A549 (cell line): ENCODE measurements at regions not wholly inside any gene's neighbourhood (a gene's known extent, or its start where the extent isn't known, plus 50 kb on each side); places are given as distances from the start of the nearest gene placed in this dataset.

Experiments used
- ATAC-seq, 2 experiments: fragments of 200-7000 bp in 1 of 2; fragments of >200 bp in 1 of 2; cut with Nextera tagmentation in 1 of 2; cut with Tn5 transposase in 1 of 2; 3 replicates each; pipeline versions ENCODE4 v1.8.0 to v1.9.1; 2018 to 2020; ENCODE audit warnings: mild to moderate bottlenecking in 1 of 2, moderate library complexity in 1 of 2
- CTCF ChIA-PET: fragments of 300-600 bp; sonication (Branson Sonifier 250); formaldehyde crosslinking; extraction: SDS; loops from one replicate; lab custom pipeline; 2021; ENCODE audit warnings: antibody characterized with exemption, inconsistent platforms; lab: Yijun Ruan, JAX
- POLR2A ChIA-PET: fragments of 350-600 bp; formaldehyde crosslinking; extraction: SDS; loops from one replicate; lab custom pipeline; 2021; ENCODE audit warnings: antibody characterized with exemption, inconsistent platforms; lab: Yijun Ruan, JAX
- DNase-seq, 2 experiments: peaks; one replicate each; pipeline versions ENCODE4 v3.0.0 to v3.0.0-alpha.2; 2011 to 2016; ENCODE audit warnings: low read depth in 1 of 2, low spot score in 1 of 2
- FAIRE-seq: peaks from 2 replicates; lab custom pipeline; 2011; peaks lifted over from hg19 to GRCh38; lab: Jason Lieb, UNC
- H3K27ac ChIP-seq, 2 experiments: fragments of >200 bp; sonication (Bioruptor Twin); formaldehyde crosslinking; 3 replicates each; pipeline ENCODE4 v1.5.1; 2016 to 2017
- H3K4me1 ChIP-seq: fragments of >200 bp; sonication (Bioruptor Twin); formaldehyde crosslinking; 3 replicates; pipeline ENCODE4 v1.6.1; 2016
- H3K4me2 ChIP-seq: fragments of >200 bp; sonication (Bioruptor Twin); formaldehyde crosslinking; 3 replicates; pipeline ENCODE4 v1.6.1; 2016
- H3K4me3 ChIP-seq: fragments of >200 bp; sonication (Bioruptor Twin); formaldehyde crosslinking; 3 replicates; pipeline ENCODE4 v1.5.1; 2016
- H3K9me3 ChIP-seq: fragments of >200 bp; sonication (Bioruptor Twin); formaldehyde crosslinking; 3 replicates; pipeline ENCODE4 v1.6.1; 2016
- BCL3 ChIP-seq: fragments of >200 bp; sonication (Bioruptor Twin); formaldehyde crosslinking; IDR thresholded peaks from 3 replicates; pipeline ENCODE4 v1.6.1; 2016
- BHLHE40 ChIP-seq: IDR thresholded peaks from 2 replicates; pipeline ENCODE4 v1.6.1; 2012; ENCODE audit warnings: low read depth, low read length, inconsistent platforms
- E2F6 ChIP-seq: IDR thresholded peaks from 2 replicates; pipeline ENCODE4 v1.6.1; 2012; ENCODE audit warnings: low read depth, borderline replicate concordance
- FOSB ChIP-seq: fragments of 250-450 bp; sonication (Bioruptor Pico); IDR thresholded peaks from 2 replicates; pipeline ENCODE4 v1.5.0; 2020; ENCODE audit warnings: mild to moderate bottlenecking, moderate library complexity
- HES2 ChIP-seq: fragments of >200 bp; sonication (Bioruptor Twin); formaldehyde crosslinking; IDR thresholded peaks from 2 replicates; pipeline ENCODE4 v1.6.1; 2016
- HOXA7 ChIP-seq: fragments of 250-450 bp; sonication (Bioruptor Pico); IDR thresholded peaks from 2 replicates; pipeline ENCODE4 v1.5.0; 2020; ENCODE audit warnings: mild to moderate bottlenecking, moderate library complexity
- HOXB13 ChIP-seq: fragments of 250-450 bp; sonication (Bioruptor Pico); IDR thresholded peaks from 2 replicates; pipeline ENCODE4 v1.5.0; 2020; ENCODE audit warnings: low read depth, mild to moderate bottlenecking, moderate library complexity
- HOXB5 ChIP-seq: fragments of 250-450 bp; sonication (Bioruptor Pico); IDR thresholded peaks from 2 replicates; pipeline ENCODE4 v1.5.0; 2020; ENCODE audit warnings: mild to moderate bottlenecking, moderate library complexity
- KDM1A ChIP-seq: fragments of 200-600 bp; sonication (generic); IDR thresholded peaks from 2 replicates; pipeline ENCODE4 v1.6.1; 2016; ENCODE audit warnings: low read depth, mild to moderate bottlenecking
- MAX ChIP-seq: IDR thresholded peaks from 2 replicates; pipeline ENCODE4 v1.6.1; 2012
- NFE2L2 ChIP-seq: fragments of 150-350 bp; conservative IDR thresholded peaks from 2 replicates; pipeline ENCODE4 v1.6.1; 2014; ENCODE audit warnings: low read length
- NPAS2 ChIP-seq: fragments of 250-450 bp; sonication (Bioruptor Pico); IDR thresholded peaks from 2 replicates; pipeline ENCODE4 v1.8.0; 2022; ENCODE audit warnings: mild to moderate bottlenecking, moderate library complexity, borderline replicate concordance
- NR3C1 ChIP-seq: fragments of >200 bp; sonication (Bioruptor Twin); formaldehyde crosslinking; IDR thresholded peaks from 3 replicates; pipeline ENCODE4 v1.6.1; 2017
- POLR2A ChIP-seq: IDR thresholded peaks from 2 replicates; pipeline ENCODE4 v1.6.1; 2012; ENCODE audit warnings: mild to moderate bottlenecking, low read length
- RAD21 ChIP-seq, 2 experiments: fragments of >200 bp in 1 of 2; sonication (Bioruptor Twin) in 1 of 2; formaldehyde crosslinking in 1 of 2; IDR thresholded peaks in 1 of 2; conservative IDR thresholded peaks in 1 of 2; 2 replicates in 1 of 2; 3 replicates in 1 of 2; pipeline ENCODE4 v1.6.1; 2012 to 2018; ENCODE audit warnings: inconsistent platforms in 1 of 2
- ZNF302 ChIP-seq: fragments of 250-450 bp; sonication (Bioruptor Pico); IDR thresholded peaks from 2 replicates; pipeline ENCODE4 v1.9.0; 2021; ENCODE audit warnings: inconsistent platforms, mild to moderate bottlenecking, moderate library complexity
- WGBS: methylation state at CpG from one replicate; pipeline ENCODE4 v1.1.6; 2017; ENCODE audit errors: missing lambda C conversion rate; 5-methylcytosine and 5-hydroxymethylcytosine counted together
- TF ChIP-seq, protein P1 (sequence below): fragments of 450-650 bp; IDR thresholded peaks from 2 replicates; pipeline ENCODE4 v1.6.1; 2014; ENCODE audit warnings: antibody characterized with exemption
- TF ChIP-seq, protein P2 (sequence below): fragments of 250-450 bp; sonication (Bioruptor Pico); IDR thresholded peaks from 2 replicates; pipeline ENCODE4 v1.5.0; 2020; ENCODE audit warnings: low read depth, mild to moderate bottlenecking, moderate library complexity

GRCh38 chrX:113634565-113634964, 793.9 kb upstream of the AMOT start:
- H3K9me3 ChIP-seq = no peaks in the 10 kb centered on the region
- H3K4me1 ChIP-seq = no peaks in the 10 kb centered on the region
- no peak overlapping the region for H3K4me3 ChIP-seq
- POLR2A ChIA-PET = no interaction called here
- no peak overlapping the region for H3K4me2 ChIP-seq
- WGBS = 0% methylated on average over 2 of the region's 2 CpGs
- no peak for ATAC-seq
- no peak for FAIRE-seq
- CTCF ChIA-PET = no interaction called here
- TF ChIP-seq KDM1A (no peak), BCL3 (no peak), HOXB13 (CRISPR knock-in tag) (no peak)
- DNase-seq = no peak
- H3K27ac ChIP-seq = no peak overlapping the region

DNA sequence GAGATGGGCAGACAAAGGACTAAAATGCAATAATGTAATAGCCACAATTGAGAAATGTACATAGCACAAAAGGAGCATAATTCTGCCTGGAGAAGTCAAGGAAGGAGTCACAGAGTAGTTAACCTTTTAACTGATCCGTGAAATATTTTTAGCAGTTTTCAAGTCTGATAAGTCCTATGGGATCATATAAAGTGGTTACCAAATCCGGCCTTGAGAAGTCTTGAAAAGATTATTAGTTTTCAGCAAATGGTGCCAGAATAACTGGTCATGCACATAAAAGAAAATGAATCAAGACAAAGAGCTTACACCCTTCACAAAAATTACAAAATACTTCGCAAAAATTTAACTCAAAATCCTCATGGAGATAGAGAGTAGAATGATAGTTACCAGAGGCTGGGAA, 788.7 kb upstream of the AMOT start:
- no peak overlapping the region for H3K27ac ChIP-seq
- no peaks in the 10 kb centered on the region for H3K4me1 ChIP-seq
- ATAC-seq = no peak
- no peak for TF ChIP-seq FOSB (CRISPR knock-in tag)
- TF ChIP-seq, protein P1, sequence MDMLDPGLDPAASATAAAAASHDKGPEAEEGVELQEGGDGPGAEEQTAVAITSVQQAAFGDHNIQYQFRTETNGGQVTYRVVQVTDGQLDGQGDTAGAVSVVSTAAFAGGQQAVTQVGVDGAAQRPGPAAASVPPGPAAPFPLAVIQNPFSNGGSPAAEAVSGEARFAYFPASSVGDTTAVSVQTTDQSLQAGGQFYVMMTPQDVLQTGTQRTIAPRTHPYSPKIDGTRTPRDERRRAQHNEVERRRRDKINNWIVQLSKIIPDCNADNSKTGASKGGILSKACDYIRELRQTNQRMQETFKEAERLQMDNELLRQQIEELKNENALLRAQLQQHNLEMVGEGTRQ = no peak
- TF ChIP-seq, protein P2, sequence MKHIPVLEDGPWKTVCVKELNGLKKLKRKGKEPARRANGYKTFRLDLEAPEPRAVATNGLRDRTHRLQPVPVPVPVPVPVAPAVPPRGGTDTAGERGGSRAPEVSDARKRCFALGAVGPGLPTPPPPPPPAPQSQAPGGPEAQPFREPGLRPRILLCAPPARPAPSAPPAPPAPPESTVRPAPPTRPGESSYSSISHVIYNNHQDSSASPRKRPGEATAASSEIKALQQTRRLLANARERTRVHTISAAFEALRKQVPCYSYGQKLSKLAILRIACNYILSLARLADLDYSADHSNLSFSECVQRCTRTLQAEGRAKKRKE (CRISPR knock-in tag) = no peak
- TF ChIP-seq NR3C1 = no peak
- no peak for TF ChIP-seq E2F6
- TF ChIP-seq, all 56 proteins: peak for 0
- WGBS = 0% methylated on average over 3 of the region's 3 CpGs
- ChIA-PET POLR2A (no interaction called here), CTCF (no interaction called here)
- FAIRE-seq (no peak), DNase-seq (no peak)
- no peaks in the 10 kb centered on the region for H3K9me3 ChIP-seq
- no peak overlapping the region for H3K4me2 ChIP-seq
- no peak overlapping the region for H3K4me3 ChIP-seq

DNA sequence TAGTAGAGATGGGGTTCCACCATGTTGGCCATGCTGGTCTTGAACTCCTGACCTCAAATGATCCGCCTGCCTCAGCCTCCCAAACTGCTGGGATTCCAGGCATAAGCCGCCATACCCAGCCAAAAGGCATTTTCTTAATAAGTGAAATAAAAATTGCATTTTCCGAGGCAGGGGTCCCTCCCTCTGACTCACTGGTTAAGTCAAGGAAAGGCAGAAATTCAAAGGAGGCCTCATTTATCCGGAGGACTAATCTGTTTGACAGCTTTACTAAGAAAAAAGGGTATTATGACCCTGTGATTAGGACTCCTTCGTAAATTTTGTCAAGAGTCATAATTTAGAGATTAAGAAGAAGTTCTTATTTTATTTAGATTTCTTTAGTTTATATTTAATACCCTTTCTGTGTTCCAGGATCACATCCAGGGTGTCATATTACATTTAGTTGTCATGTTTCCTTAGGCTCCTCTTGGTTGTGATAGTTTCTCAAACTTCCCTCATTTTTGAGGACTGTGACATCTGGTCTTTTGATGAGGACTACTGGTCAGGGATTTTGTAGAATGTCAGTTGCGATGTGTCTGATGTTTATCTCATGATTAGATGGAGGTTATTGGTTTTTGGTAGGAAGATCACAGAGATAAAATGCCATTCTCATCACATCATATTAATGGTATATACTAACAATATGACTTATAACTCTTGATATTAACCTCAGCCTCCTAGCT, 753.7 kb upstream of the AMOT start:
- no peak overlapping the region for H3K4me2 ChIP-seq
- CTCF ChIA-PET = no interaction called here
- no peak for TF ChIP-seq HOXA7 (CRISPR knock-in tag)
- no peak for TF ChIP-seq NFE2L2
- TF ChIP-seq RAD21 (conservative IDR thresholded peaks at IDR 0.05 in 1 of 2, IDR thresholded peaks at IDR 0.05 in 1 of 2) = no peak
- no peak for TF ChIP-seq BHLHE40
- no peak for TF ChIP-seq NPAS2 (CRISPR knock-in tag)
- TF ChIP-seq POLR2A = no peak
- no peak for TF ChIP-seq HOXB5 (CRISPR knock-in tag)
- TF ChIP-seq NR3C1 = no peak
- TF ChIP-seq HES2 = no peak
- TF ChIP-seq MAX = no peak
- TF ChIP-seq, protein P2 (CRISPR knock-in tag) = no peak
- no peak for TF ChIP-seq ZNF302 (CRISPR knock-in tag)
- H3K4me1 ChIP-seq = no peaks in the 10 kb centered on the region
- 17% methylated on average over 6 of the region's 6 CpGs for WGBS
- no peak overlapping the region for H3K27ac ChIP-seq
- no peaks in the 10 kb centered on the region for H3K9me3 ChIP-seq
- FAIRE-seq (peak; percentile 49), ATAC-seq (no peak), DNase-seq (no peak)
- POLR2A ChIA-PET = no interaction called here
- no peak overlapping the region for H3K4me3 ChIP-seq
